GM23338 (cell line): ENCODE measurements at regions not wholly inside any gene's neighbourhood (a gene's known extent, or its start where the extent isn't known, plus 50 kb on each side); places are given as distances from the start of the nearest gene placed in this dataset.

Source experiments
- ATAC-seq: fragments of 200-7000 bp; cut with Tn5 transposase; 3 replicates; pipeline ENCODE4 v1.9.1; 2020
- DNase-seq: peaks from one replicate; pipeline ENCODE4 v3.0.0-alpha.2; 2015; ENCODE audit warnings: low spot score
- H2AFZ ChIP-seq: fragments of 200-600 bp; sonication (generic); 2 replicates; pipeline ENCODE4 v1.8.0; 2016; ENCODE audit warnings: antibody characterized with exemption, mild to moderate bottlenecking, moderate library complexity
- H3F3A ChIP-seq: fragments of 200-600 bp; sonication (generic); replicated peaks from 2 replicates; pipeline ENCODE4 v1.8.0; 2017; ENCODE audit warnings: antibody characterized with exemption, mixed run types, low read depth
- H3K27ac ChIP-seq: fragments of 200-600 bp; sonication (generic); 2 replicates; pipeline ENCODE4 v1.6.1; 2016; ENCODE audit warnings: low read depth
- H3K27me3 ChIP-seq: fragments of 200-600 bp; sonication (generic); 2 replicates; pipeline ENCODE4 v1.8.0; 2016; ENCODE audit warnings: mild to moderate bottlenecking, mixed run types, moderate library complexity; ENCODE audit not compliant: insufficient read depth
- H3K36me3 ChIP-seq: fragments of 200-600 bp; sonication (generic); 2 replicates; pipeline ENCODE4 v1.8.0; 2016; ENCODE audit warnings: mild to moderate bottlenecking; ENCODE audit not compliant: insufficient read depth
- H3K4me1 ChIP-seq: fragments of 200-600 bp; sonication (generic); 2 replicates; pipeline ENCODE4 v1.8.0; 2016; ENCODE audit warnings: mild to moderate bottlenecking, moderate library complexity; ENCODE audit not compliant: insufficient read depth
- H3K4me2 ChIP-seq: fragments of 200-600 bp; sonication (generic); 2 replicates; pipeline ENCODE4 v1.7.1; 2017; ENCODE audit warnings: mixed run types
- H3K4me3 ChIP-seq: fragments of 200-600 bp; sonication (generic); 2 replicates; pipeline ENCODE4 v1.6.1; 2016; ENCODE audit warnings: mixed run types
- H3K79me2 ChIP-seq: fragments of 200-600 bp; sonication (generic); replicated peaks from 2 replicates; pipeline ENCODE4 v1.8.0; 2017; ENCODE audit warnings: mild to moderate bottlenecking; ENCODE audit not compliant: insufficient read depth
- H3K9me2 ChIP-seq: fragments of 200-600 bp; sonication (generic); 2 replicates; pipeline ENCODE4 v1.8.0; 2017; ENCODE audit not compliant: insufficient read depth
- H4K20me1 ChIP-seq: fragments of 200-600 bp; sonication (generic); replicated peaks from 2 replicates; pipeline ENCODE4 v1.8.0; 2017; ENCODE audit warnings: mild to moderate bottlenecking; ENCODE audit not compliant: insufficient read depth
- H3K27ac Mint-ChIP-seq: 2 replicates; pipeline ENCODE4 v1.8.0; 2020; ENCODE audit warnings: inconsistent platforms, mild to moderate bottlenecking, moderate library complexity, mixed read lengths
- H3K27me3 Mint-ChIP-seq: 3 replicates; pipeline ENCODE4 v1.8.0; 2022; ENCODE audit warnings: low read depth, mild to moderate bottlenecking, moderate library complexity, mixed read lengths, inconsistent platforms; ENCODE audit not compliant: insufficient read depth, poor library complexity
- H3K36me3 Mint-ChIP-seq: 3 replicates; pipeline ENCODE4 v1.8.0; 2021; ENCODE audit warnings: low read depth, mild to moderate bottlenecking, inconsistent platforms, moderate library complexity, mixed read lengths
- H3K4me1 Mint-ChIP-seq: 3 replicates; pipeline ENCODE4 v1.8.0; 2020; ENCODE audit warnings: mild to moderate bottlenecking, inconsistent platforms, mixed read lengths
- H3K4me3 Mint-ChIP-seq: 3 replicates; pipeline ENCODE4 v1.8.0; 2021; ENCODE audit warnings: moderate library complexity, mild to moderate bottlenecking, inconsistent platforms, mixed read lengths
- H3K9me3 Mint-ChIP-seq: 3 replicates; pipeline ENCODE4 v1.8.0; 2020; ENCODE audit warnings: moderate library complexity, mild to moderate bottlenecking, inconsistent platforms, mixed read lengths
- CREB1 ChIP-seq: fragments of 250-450 bp; sonication (Bioruptor Pico); IDR thresholded peaks from 2 replicates; pipeline ENCODE4 v1.5.0; 2020; ENCODE audit warnings: low read depth, mild to moderate bottlenecking, moderate library complexity
- EZH2 ChIP-seq: fragments of 200-600 bp; sonication (generic); IDR thresholded peaks from one replicate; pipeline ENCODE4 v1.8.0; 2017; ENCODE audit warnings: antibody characterized with exemption, mild to moderate bottlenecking, low read depth; ENCODE audit not compliant: unreplicated experiment
- EZH2phosphoT487 ChIP-seq: fragments of 200-600 bp; sonication (generic); IDR thresholded peaks from one replicate; pipeline ENCODE4 v1.8.1; 2018; ENCODE audit warnings: antibody characterized with exemption; ENCODE audit not compliant: unreplicated experiment
- JUNB ChIP-seq: IDR thresholded peaks from one replicate; pipeline ENCODE4 v1.6.1; 2016; ENCODE audit warnings: antibody characterized with exemption; ENCODE audit not compliant: unreplicated experiment
- NANOG ChIP-seq: IDR thresholded peaks from 2 replicates; pipeline ENCODE4 v1.6.1; 2016; ENCODE audit warnings: antibody characterized with exemption, borderline replicate concordance
- POLR2AphosphoS5 ChIP-seq: IDR thresholded peaks from 2 replicates; pipeline ENCODE4 v1.6.1; 2016; ENCODE audit warnings: antibody characterized with exemption, low read depth
- STAT1 ChIP-seq: IDR thresholded peaks from one replicate; pipeline ENCODE4 v1.6.1; 2016; ENCODE audit warnings: antibody characterized with exemption; ENCODE audit not compliant: unreplicated experiment
- ZNF114 ChIP-seq: fragments of 250-450 bp; sonication (Bioruptor Pico); IDR thresholded peaks from 2 replicates; pipeline ENCODE4 v1.5.0; 2020; ENCODE audit warnings: mild to moderate bottlenecking, moderate library complexity
- ZNF331 ChIP-seq: fragments of 250-450 bp; sonication (Bioruptor Pico); IDR thresholded peaks from 2 replicates; pipeline ENCODE4 v1.5.0; 2020; ENCODE audit warnings: low read depth, mild to moderate bottlenecking, moderate library complexity
- TF ChIP-seq, protein P1 (sequence below): IDR thresholded peaks from 2 replicates; pipeline ENCODE4 v1.6.1; 2016; ENCODE audit warnings: antibody characterized with exemption
- TF ChIP-seq, protein P2 (sequence below): fragments of 250-450 bp; sonication (Bioruptor Pico); IDR thresholded peaks from 2 replicates; pipeline ENCODE4 v1.5.0; 2020; ENCODE audit warnings: mild to moderate bottlenecking, moderate library complexity
- TF ChIP-seq, protein P3 (sequence below), 2 experiments: fragments of 200-600 bp in 1 of 2; sonication (generic) in 1 of 2; conservative IDR thresholded peaks; 2 replicates each; pipeline versions ENCODE4 v1.5.1 to v1.6.1; 2016 to 2017; ENCODE audit warnings: antibody characterized with exemption in 2 of 2, low read depth in 2 of 2, mild to moderate bottlenecking in 2 of 2, moderate library complexity in 1 of 2
- TF ChIP-seq, protein P4 (sequence below): IDR thresholded peaks from one replicate; pipeline ENCODE4 v1.6.1; 2018; ENCODE audit warnings: antibody characterized with exemption; ENCODE audit not compliant: unreplicated experiment

DNA sequence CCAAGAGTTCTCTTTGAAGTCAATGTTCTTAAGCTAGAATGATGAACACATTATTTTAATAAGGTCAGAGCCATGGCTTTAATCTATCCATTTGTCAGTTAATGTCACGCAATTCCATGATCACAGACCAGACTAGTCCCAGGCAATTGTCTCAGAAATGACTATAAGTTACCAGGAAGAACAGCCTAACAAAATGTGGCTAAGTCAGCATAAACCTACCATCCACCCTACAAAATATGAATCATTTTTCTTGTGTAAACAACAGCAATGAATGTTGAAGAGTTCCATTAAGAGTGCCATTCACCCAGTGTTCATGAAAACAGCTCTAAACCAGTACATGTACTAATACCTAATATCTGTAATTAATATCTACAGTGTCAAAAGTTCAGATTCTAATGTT, 127.5 kb downstream of the KCTD12 start:
- Mint-ChIP-seq H3K4me1 (no peaks in the 10 kb centered on the region), H3K9me3 (no peaks in the 10 kb centered on the region), H3K4me3 (no peak overlapping the region), H3K36me3 (no peaks in the 10 kb centered on the region), H3K27me3 (no peaks in the 10 kb centered on the region), H3K27ac (no peak overlapping the region)
- Histone ChIP-seq H3K36me3 (no peaks in the 10 kb centered on the region), H3K27ac (no peak overlapping the region), H3K4me1 (no peaks in the 10 kb centered on the region), H4K20me1 (no peaks in the 10 kb centered on the region), H3K4me2 (no peak overlapping the region), H3K4me3 (no peak overlapping the region), H3K79me2 (no peaks in the 10 kb centered on the region), H3K27me3 (no peaks in the 10 kb centered on the region), H3F3A (no peaks in the 10 kb centered on the region), H2AFZ (no peak overlapping the region), H3K9me2 (no peaks in the 10 kb centered on the region)
- ATAC-seq (no peak), DNase-seq (no peak)
- TF ChIP-seq STAT1: no peak
- TF ChIP-seq CREB1 (CRISPR knock-in tag): no peak
- TF ChIP-seq ZNF331: no peak
- TF ChIP-seq POLR2AphosphoS5: no peak
- no peak for TF ChIP-seq ZNF114 (CRISPR knock-in tag)
- TF ChIP-seq, protein P1, sequence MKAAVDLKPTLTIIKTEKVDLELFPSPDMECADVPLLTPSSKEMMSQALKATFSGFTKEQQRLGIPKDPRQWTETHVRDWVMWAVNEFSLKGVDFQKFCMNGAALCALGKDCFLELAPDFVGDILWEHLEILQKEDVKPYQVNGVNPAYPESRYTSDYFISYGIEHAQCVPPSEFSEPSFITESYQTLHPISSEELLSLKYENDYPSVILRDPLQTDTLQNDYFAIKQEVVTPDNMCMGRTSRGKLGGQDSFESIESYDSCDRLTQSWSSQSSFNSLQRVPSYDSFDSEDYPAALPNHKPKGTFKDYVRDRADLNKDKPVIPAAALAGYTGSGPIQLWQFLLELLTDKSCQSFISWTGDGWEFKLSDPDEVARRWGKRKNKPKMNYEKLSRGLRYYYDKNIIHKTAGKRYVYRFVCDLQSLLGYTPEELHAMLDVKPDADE: no peak
- TF ChIP-seq, protein P2, sequence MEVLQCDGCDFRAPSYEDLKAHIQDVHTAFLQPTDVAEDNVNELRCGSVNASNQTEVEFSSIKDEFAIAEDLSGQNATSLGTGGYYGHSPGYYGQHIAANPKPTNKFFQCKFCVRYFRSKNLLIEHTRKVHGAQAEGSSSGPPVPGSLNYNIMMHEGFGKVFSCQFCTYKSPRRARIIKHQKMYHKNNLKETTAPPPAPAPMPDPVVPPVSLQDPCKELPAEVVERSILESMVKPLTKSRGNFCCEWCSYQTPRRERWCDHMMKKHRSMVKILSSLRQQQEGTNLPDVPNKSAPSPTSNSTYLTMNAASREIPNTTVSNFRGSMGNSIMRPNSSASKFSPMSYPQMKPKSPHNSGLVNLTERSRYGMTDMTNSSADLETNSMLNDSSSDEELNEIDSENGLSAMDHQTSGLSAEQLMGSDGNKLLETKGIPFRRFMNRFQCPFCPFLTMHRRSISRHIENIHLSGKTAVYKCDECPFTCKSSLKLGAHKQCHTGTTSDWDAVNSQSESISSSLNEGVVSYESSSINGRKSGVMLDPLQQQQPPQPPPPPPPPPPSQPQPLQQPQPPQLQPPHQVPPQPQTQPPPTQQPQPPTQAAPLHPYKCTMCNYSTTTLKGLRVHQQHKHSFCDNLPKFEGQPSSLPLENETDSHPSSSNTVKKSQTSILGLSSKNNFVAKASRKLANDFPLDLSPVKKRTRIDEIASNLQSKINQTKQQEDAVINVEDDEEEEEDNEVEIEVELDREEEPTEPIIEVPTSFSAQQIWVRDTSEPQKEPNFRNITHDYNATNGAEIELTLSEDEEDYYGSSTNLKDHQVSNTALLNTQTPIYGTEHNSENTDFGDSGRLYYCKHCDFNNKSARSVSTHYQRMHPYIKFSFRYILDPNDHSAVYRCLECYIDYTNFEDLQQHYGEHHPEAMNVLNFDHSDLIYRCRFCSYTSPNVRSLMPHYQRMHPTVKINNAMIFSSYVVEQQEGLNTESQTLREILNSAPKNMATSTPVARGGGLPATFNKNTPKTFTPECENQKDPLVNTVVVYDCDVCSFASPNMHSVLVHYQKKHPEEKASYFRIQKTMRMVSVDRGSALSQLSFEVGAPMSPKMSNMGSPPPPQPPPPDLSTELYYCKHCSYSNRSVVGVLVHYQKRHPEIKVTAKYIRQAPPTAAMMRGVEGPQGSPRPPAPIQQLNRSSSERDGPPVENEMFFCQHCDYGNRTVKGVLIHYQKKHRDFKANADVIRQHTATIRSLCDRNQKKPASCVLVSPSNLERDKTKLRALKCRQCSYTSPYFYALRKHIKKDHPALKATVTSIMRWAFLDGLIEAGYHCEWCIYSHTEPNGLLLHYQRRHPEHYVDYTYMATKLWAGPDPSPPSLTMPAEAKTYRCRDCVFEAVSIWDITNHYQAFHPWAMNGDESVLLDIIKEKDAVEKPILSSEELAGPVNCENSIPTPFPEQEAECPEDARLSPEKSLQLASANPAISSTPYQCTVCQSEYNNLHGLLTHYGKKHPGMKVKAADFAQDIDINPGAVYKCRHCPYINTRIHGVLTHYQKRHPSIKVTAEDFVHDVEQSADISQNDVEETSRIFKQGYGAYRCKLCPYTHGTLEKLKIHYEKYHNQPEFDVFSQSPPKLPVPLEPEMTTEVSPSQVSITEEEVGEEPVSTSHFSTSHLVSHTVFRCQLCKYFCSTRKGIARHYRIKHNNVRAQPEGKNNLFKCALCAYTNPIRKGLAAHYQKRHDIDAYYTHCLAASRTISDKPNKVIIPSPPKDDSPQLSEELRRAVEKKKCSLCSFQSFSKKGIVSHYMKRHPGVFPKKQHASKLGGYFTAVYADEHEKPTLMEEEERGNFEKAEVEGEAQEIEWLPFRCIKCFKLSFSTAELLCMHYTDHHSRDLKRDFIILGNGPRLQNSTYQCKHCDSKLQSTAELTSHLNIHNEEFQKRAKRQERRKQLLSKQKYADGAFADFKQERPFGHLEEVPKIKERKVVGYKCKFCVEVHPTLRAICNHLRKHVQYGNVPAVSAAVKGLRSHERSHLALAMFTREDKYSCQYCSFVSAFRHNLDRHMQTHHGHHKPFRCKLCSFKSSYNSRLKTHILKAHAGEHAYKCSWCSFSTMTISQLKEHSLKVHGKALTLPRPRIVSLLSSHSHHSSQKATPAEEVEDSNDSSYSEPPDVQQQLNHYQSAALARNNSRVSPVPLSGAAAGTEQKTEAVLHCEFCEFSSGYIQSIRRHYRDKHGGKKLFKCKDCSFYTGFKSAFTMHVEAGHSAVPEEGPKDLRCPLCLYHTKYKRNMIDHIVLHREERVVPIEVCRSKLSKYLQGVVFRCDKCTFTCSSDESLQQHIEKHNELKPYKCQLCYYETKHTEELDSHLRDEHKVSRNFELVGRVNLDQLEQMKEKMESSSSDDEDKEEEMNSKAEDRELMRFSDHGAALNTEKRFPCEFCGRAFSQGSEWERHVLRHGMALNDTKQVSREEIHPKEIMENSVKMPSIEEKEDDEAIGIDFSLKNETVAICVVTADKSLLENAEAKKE (CRISPR knock-in tag): no peak
- TF ChIP-seq, protein P3, sequence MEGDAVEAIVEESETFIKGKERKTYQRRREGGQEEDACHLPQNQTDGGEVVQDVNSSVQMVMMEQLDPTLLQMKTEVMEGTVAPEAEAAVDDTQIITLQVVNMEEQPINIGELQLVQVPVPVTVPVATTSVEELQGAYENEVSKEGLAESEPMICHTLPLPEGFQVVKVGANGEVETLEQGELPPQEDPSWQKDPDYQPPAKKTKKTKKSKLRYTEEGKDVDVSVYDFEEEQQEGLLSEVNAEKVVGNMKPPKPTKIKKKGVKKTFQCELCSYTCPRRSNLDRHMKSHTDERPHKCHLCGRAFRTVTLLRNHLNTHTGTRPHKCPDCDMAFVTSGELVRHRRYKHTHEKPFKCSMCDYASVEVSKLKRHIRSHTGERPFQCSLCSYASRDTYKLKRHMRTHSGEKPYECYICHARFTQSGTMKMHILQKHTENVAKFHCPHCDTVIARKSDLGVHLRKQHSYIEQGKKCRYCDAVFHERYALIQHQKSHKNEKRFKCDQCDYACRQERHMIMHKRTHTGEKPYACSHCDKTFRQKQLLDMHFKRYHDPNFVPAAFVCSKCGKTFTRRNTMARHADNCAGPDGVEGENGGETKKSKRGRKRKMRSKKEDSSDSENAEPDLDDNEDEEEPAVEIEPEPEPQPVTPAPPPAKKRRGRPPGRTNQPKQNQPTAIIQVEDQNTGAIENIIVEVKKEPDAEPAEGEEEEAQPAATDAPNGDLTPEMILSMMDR (conservative IDR thresholded peaks at IDR 0.05; ENCODE audit: low read depth in 2 of 2): no peak
- no peak for TF ChIP-seq JUNB
- TF ChIP-seq NANOG: no peak
- TF ChIP-seq, protein P4, sequence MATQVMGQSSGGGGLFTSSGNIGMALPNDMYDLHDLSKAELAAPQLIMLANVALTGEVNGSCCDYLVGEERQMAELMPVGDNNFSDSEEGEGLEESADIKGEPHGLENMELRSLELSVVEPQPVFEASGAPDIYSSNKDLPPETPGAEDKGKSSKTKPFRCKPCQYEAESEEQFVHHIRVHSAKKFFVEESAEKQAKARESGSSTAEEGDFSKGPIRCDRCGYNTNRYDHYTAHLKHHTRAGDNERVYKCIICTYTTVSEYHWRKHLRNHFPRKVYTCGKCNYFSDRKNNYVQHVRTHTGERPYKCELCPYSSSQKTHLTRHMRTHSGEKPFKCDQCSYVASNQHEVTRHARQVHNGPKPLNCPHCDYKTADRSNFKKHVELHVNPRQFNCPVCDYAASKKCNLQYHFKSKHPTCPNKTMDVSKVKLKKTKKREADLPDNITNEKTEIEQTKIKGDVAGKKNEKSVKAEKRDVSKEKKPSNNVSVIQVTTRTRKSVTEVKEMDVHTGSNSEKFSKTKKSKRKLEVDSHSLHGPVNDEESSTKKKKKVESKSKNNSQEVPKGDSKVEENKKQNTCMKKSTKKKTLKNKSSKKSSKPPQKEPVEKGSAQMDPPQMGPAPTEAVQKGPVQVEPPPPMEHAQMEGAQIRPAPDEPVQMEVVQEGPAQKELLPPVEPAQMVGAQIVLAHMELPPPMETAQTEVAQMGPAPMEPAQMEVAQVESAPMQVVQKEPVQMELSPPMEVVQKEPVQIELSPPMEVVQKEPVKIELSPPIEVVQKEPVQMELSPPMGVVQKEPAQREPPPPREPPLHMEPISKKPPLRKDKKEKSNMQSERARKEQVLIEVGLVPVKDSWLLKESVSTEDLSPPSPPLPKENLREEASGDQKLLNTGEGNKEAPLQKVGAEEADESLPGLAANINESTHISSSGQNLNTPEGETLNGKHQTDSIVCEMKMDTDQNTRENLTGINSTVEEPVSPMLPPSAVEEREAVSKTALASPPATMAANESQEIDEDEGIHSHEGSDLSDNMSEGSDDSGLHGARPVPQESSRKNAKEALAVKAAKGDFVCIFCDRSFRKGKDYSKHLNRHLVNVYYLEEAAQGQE: no peak
- TF ChIP-seq EZH2: no peak
- TF ChIP-seq EZH2phosphoT487: no peak
